ENCODE measurements at regions not wholly inside any gene's neighbourhood (a gene's known extent, or its start where the extent isn't known, plus 50 kb on each side); places are given as distances from the start of the nearest gene placed in this dataset.

DNA sequence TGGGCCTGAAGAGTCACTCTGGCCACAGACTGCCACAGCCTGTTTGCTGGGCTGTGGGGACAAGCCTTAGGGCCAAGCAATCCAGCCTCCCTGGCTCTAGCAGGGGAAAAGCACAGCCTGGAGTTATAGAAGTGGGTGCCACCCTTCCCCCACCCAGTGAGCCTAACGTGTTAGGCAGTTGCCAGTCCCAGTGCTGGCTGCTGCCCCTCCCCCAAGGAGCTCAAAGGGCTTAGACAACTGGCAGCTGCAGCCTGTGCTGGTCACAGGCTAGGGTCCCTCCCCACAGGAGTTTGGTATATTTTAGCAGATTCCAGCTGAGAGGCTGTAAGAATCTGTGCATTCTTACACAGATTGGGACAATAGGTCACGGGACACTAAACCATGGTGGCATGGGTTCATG lies 370.3 kb upstream of the FGF16 start:
- H3K9me3 ChIP-seq (ENCODE audit: low read length) = peaks cover 2% of the 10 kb centered on the region; the same call in 1 of the 2 replicates
- H3K79me2 ChIP-seq (ENCODE audit: insufficient read depth, low read length) = no peaks in the 10 kb centered on the region
- H3K4me2 ChIP-seq (ENCODE audit: low read depth, low read length) = peak overlapping the region; percentile 27; the same call in 1 of the 2 replicates
- no peak for FAIRE-seq
- no peak for ATAC-seq
- no peaks in the 10 kb centered on the region for H4K20me1 ChIP-seq (ENCODE audit: insufficient read depth, low read length)
- no peak overlapping the region for H3K4me3 ChIP-seq (replicated peaks in 1 of 3; ENCODE audit: insufficient read depth in 1 of 3, low read depth in 2 of 3, low read length in 3 of 3)
- in situ Hi-C loops (cut with HindIII; ENCODE audit: extremely low pct_ligation_motif_present, low pct_unique_long_range_greater_than_20kb) (no loop called here), intact Hi-C loops (cut with micrococcal nuclease; ENCODE audit: unreplicated experiment) (no loop called here)
- H3K36me3 ChIP-seq (replicated peaks in 1 of 2; ENCODE audit: control insufficient read depth in 1 of 2, insufficient read depth in 2 of 2, low read length in 2 of 2) = no peaks in the 10 kb centered on the region
- H3K27me3 ChIP-seq (ENCODE audit: control insufficient read depth in 1 of 2, insufficient read depth in 2 of 2, low read length in 2 of 2) = no peaks in the 10 kb centered on the region
- no peak overlapping the region for H3K27ac ChIP-seq (ENCODE audit: extremely low read length, insufficient read depth, low read length)
- no peak overlapping the region for H3K9ac ChIP-seq (ENCODE audit: insufficient read depth, low read depth, low read length)
- TF ChIP-seq PHF20 (CRISPR knock-in tag; IDR thresholded peaks at IDR 0.05) = no peak
- TF ChIP-seq, protein P1, sequence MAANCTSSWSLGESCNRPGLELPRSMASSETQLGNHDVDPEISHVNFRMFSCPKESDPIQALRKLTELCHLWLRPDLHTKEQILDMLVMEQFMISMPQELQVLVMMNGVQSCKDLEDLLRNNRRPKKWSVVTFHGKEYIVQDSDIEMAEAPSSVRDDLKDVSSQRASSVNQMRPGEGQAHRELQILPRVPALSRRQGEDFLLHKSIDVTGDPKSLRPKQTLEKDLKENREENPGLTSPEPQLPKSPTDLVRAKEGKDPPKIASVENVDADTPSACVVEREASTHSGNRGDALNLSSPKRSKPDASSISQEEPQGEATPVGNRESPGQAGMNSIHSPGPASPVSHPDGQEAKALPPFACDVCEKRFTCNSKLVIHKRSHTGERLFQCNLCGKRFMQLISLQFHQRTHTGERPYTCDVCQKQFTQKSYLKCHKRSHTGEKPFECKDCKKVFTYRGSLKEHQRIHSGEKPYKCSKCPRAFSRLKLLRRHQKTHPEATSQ (CRISPR knock-in tag; IDR thresholded peaks at IDR 0.05; ENCODE audit: borderline replicate concordance) = no peak
- TF ChIP-seq, protein P2, sequence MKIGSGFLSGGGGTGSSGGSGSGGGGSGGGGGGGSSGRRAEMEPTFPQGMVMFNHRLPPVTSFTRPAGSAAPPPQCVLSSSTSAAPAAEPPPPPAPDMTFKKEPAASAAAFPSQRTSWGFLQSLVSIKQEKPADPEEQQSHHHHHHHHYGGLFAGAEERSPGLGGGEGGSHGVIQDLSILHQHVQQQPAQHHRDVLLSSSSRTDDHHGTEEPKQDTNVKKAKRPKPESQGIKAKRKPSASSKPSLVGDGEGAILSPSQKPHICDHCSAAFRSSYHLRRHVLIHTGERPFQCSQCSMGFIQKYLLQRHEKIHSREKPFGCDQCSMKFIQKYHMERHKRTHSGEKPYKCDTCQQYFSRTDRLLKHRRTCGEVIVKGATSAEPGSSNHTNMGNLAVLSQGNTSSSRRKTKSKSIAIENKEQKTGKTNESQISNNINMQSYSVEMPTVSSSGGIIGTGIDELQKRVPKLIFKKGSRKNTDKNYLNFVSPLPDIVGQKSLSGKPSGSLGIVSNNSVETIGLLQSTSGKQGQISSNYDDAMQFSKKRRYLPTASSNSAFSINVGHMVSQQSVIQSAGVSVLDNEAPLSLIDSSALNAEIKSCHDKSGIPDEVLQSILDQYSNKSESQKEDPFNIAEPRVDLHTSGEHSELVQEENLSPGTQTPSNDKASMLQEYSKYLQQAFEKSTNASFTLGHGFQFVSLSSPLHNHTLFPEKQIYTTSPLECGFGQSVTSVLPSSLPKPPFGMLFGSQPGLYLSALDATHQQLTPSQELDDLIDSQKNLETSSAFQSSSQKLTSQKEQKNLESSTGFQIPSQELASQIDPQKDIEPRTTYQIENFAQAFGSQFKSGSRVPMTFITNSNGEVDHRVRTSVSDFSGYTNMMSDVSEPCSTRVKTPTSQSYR (CRISPR knock-in tag; IDR thresholded peaks at IDR 0.05; ENCODE audit: borderline replicate concordance) = peak; percentile 84
- no peak for TF ChIP-seq MTA3 (CRISPR knock-in tag; IDR thresholded peaks at IDR 0.05)
- no peak for TF ChIP-seq ZBTB34 (CRISPR knock-in tag; IDR thresholded peaks at IDR 0.05)
- ChIA-PET CTCF (ENCODE audit: low intra/inter-chr PET ratio, low total read pairs) (no interaction called here), POLR2A (no interaction called here)
- H2AFZ ChIP-seq (ENCODE audit: low read length) = no peak overlapping the region
- BruUV-seq (replicated peaks) = no TSS peak
- H3K4me1 ChIP-seq (ENCODE audit: insufficient read depth, low read length) = peaks cover 10% of the 10 kb centered on the region; the same call in 1 of the 2 replicates
- peak; percentile 45 for DNase-seq (ENCODE audit: low spot score)
- no CpG with 5 or more reads among the region's 2 CpGs for WGBS (ENCODE audit: low lambda C conversion rate)
